ENCODE measurements at regions not wholly inside any gene's neighbourhood (a gene's known extent, or its start where the extent isn't known, plus 50 kb on each side); places are given as distances from the start of the nearest gene placed in this dataset.

- TF ChIP-seq CTCF (IDR thresholded peaks at IDR 0.05) (no peak), POLR2AphosphoS5 (IDR thresholded peaks at IDR 0.05) (no peak), EP300 (IDR thresholded peaks at IDR 0.05) (no peak)
Measured at GRCh38 chr6:24060982-24061754, 64.8 kb upstream of the NRSN1 start.

Measured in sigmoid colon (tissue), 4 donors.